ENCODE measurements at regions not wholly inside any gene's neighbourhood (a gene's known extent, or its start where the extent isn't known, plus 50 kb on each side); places are given as distances from the start of the nearest gene placed in this dataset.

DNA sequence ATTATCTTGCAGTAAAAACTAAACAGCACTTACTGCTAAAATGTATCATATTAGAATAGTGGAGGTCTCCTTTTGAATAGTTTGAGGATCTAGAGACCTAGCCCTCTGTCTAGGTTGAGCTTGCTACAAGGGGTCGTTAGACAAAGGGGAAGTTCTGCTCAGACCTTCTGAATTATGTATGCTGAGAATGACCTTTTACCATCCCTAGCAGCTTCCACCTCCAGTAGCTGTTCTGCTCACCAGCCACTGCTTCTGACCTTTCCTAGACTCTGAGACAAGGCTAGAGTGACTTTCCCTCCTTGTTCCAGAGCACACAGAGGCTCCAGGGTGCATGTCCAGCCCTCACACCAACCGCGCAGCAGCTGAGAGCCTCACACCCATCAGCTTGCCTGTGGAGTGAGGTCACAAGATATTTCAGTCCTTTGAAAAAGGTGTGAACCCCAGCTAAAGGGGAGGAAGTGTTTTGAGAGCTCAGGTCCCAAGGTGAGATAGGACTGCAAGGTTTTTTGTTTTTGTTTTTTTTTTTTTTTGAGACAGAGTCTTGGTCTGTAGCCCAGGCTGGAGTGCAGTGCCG lies 289.3 kb upstream of the TNP1 start:
- no peak for DNase-seq

- no peak for DNase-seq
Observed at GRCh38 chr2:217147818-217148217, 288.0 kb upstream of the TNP1 start.

GRCh38 chr2:217146956-217147355 lies 287.1 kb upstream of the TNP1 start:
- no peak for DNase-seq

GRCh38 chr2:217142649-217143266 lies 282.9 kb upstream of the TNP1 start:
- peak; percentile 47 for DNase-seq

DNA sequence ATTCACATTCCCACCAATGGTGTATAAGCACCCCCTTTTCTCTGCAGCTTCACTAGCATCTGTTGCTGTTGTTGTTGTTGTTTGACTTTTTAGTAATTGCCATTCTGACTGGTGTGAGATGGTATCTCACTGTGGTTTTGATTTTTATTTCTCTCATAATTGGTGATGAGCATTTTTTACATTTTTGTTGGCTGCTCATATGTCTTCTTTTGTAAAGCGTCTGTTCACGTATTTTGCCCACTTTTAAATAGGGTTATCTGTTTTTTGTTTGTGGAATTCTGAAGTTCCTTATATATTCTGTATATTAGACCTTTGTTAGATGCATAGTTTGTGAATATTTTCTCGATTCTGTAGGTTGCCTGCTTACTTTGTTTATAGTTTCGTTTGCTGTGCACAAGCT lies 278.4 kb upstream of the TNP1 start:
- no peak for DNase-seq

DNA sequence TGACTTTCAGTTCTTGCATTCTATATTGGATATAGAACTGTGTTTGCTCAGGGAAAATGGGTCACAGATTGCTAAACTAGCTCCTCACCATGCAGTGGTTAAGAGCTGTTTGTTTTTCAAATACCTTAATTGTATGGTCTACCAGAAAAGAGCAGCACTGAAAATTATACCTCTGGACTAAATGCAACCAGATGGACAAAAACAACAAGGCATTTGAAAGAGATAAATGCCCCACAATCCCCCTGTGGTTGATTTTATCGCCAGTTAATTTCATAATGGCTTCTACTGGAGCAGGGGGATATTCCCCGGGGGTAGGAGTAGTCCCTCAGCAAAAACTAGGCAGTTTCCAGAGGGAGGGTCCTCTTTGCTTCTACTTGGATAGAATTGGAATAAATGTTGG lies 267.9 kb upstream of the TNP1 start:
- DNase-seq = no peak

DNA sequence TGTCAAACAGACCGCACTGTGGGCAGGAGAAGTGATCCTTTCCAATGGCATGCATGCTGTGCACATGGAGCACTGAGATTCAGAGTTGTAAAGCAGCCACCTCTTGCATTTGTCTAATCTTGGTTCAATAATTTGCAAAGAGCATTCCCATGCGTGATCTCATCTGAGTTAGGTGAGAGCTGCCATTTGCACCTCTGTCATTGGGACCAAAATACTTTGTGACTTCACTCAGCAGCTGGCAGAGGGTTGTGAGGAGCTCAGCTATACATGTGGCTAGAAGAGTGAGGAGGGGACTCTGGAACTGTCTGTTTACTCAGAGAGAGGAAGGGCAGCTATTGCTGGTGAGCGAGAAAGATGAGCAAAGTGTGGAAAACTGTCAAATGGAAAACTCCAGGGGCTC lies 265.1 kb upstream of the TNP1 start:
- DNase-seq = no peak

DNA sequence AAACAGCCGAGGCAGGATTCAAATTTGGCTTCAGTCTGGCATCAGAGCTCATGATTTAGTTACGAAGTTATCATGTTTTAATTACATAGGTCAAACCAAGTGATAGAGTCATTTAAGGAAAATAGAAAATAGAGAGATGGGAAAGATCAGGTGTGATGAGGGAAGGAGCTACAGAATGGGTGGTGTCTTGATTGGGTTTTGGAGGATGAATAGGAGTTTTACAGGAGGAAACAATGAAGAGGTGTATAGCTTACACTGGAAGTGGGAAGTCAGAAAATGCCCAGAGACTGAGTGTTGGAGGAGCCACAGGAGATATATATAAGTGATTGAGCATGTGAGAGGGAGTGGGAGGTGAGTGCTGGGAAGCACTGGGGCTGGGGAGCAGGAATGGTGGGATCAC lies 264.2 kb upstream of the TNP1 start:
- DNase-seq = no peak

DNA sequence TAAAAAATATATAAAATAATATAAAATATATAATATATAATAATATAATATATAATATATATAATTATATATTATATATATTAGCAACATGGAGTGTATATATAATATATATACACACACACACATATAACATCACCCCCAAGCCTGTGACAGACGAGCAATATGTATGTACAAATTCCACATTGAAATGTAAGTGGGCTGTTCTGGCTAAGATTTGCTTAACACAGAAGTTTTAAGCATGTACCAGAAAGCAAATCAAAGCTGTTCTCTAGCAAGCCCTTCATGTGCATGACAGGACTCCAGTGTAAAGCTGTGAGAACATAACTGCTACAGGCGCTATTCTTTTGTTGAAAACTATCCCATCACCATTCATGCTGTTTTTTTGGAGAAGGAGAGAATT lies 261.7 kb upstream of the TNP1 start:
- DNase-seq = no peak

DNA sequence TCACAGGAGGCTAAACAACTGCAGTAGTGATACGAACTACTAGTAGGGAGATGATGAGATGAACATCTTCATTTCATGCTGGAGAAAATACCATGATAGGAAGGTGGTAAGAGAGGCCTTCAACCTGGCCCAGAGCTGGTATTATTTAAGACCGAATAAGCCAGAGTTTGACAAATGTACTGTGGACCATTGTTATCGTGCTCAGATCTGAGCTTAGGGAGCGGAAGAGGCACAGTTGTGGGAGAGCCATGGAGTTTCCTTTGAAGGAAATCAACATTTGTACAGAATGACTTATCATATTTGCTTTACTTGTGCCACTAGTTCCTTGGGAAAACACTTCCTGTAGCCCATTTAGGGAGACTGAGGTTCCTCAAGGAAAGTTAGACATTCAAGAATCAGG lies 260.6 kb upstream of the TNP1 start:
- DNase-seq = no peak

DNA sequence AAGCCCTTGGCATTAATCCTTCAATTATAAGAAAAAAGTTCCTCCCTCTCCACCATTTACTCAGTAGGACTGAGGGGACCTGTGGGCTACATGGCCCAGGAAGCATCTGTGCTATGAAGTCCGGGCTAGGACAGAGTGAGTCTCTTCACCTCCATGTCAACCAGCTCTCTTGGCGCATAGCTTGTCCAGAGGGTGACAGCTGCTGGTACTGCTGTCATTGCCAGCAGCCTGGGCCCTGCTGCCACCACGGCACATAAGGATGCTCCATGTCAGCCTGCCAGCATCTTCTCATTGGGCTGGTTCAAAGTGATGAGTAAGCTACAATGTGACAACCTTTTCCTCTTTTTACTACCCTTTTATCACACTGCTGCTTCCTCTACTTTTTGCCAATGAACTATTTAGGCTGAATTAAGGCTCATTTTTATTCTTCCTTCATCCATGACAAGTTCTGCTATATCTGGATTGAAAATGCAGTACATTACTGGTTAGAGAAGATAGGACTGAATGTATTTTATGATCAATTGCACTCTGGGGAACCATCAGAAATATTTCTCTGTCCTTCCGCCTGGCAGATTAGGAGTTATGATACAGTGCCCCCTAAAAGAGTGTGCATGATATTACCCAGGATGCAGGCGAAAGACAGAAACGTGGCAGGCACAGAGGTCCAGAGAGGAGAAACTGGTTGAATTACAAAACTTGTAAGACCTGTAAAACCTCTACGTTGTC lies 258.9 kb upstream of the TNP1 start:
- DNase-seq = no peak

- DNase-seq = no peak
Observed at GRCh38 chr2:217117523-217117922, 257.7 kb upstream of the TNP1 start.

GRCh38 chr2:217116610-217117009 lies 256.7 kb upstream of the TNP1 start:
- no peak for DNase-seq

GRCh38 chr2:217114117-217114516 lies 254.3 kb upstream of the TNP1 start:
- DNase-seq = no peak

DNA sequence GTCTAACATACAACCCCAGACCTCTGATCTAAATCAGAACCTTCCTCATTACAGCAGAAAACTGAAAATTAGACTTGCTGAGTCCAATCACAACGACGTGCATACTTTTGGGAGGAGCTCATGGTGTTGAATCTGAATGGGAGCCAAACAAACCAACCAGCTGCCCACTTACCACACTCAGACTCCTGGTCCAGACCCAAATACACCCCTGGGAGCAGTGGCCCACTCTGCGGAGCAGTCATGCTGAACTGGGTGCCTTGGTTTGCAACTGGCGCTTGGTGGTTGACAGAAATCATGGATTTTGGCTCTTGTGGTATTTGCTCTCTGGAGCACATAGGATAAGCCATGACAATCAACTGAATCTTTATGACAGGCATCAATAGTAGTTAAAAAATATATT lies 253.6 kb upstream of the TNP1 start:
- no peak for DNase-seq

- DNase-seq = no peak
Observed at GRCh38 chr2:217110550-217110949, 250.7 kb upstream of the TNP1 start.

DNA sequence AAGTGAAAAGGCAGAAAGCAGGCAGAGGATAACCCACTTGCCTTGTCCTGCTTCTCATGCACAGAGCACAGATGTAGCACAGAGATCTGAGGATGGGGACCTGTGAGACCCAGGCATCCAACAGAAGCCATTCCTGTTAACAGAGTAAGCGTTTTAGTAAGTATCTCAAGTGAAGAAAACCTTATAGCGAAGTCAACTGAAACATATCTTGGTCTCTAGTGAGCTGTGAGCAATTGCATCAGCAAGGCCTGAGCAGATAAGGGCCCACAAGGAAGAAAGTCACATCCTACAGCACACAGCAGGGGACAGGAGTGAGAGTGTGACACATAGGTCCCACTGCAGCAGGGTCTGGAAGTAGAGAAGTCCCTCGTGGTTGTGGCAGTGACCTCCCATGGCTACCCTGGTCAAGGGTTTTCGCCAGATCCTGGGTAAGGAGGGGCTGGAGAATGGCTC lies 248.7 kb upstream of the TNP1 start:
- DNase-seq = no peak

- no peak for DNase-seq
Observed at GRCh38 chr2:217108086-217108485, 248.2 kb upstream of the TNP1 start.

DNA sequence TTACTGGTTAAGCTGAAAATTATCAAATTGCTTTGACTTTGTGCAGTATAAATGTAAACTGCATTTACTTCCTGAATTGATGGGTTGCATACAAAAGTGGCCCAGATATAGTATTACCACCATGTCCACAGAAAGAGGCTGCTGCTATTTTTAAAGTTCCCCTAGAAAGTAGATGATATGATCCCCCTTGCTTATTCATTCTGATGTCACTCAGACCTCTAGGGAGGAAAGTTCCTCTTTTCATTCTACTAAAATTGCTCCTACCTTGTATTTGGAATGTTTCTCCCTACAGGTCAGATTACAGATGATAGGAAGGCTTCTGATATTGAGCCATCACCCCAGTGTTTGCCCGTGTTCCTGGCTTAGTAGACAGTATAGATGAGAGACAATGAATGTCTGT lies 247.6 kb upstream of the TNP1 start:
- DNase-seq = no peak

DNA sequence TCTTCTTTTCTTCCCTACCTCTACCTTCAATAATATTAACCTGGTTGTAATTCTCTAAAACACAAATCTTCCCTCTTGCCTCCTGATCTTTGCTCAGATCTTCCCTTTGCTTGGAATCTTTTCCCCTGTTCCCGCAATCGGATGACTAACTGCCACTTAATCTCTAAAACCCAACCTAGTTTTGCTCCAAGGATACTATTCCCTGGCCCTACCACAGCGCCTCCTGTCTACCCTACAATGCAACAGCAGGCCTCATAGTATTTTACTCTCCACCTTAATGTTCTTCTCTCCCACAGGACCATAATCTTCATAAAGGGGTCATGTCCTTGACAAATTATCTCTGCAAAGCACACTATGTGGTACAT lies 246.8 kb upstream of the TNP1 start:
- DNase-seq = no peak

- DNase-seq = peak; percentile 11
Observed at GRCh38 chr2:217105733-217106649, 246.1 kb upstream of the TNP1 start.

DNA sequence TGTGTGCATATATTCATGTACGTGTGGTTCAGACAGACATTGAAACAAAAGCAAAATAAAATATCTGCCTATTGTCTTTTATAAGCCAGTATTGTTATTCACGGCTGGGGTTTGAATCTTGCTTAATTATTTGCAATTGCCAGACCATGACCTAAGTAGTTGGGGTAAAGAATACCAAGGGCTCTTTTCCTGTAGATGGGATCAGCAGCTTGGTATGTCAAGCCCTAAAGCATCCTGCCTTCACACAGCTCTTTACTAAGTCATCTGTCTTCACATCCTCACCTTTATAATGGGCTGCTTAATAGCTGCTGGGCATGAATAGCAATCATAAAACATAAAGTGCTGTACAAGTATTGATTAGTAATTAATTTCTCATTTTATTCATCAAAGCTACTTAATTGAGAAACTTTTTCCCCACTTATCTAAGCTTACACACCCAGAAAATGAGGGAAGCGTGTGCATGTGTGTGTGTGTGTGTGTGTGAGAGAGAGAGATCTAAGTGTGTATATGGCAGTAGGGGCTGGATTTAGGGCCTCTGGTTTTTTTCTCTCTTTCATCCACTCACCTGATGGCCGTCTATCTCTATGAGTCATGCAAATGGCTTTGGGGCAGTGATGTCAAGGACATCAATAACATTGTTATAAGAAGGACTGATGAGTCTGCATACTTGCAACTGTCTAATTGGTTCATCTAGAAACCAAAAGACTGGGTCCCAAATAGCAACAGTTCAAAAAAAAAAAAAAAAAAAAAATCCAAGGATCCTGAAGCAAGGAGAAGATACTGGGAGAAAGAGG lies 244.1 kb upstream of the TNP1 start:
- no peak for DNase-seq

GRCh38 chr2:217102956-217103355 lies 243.1 kb upstream of the TNP1 start:
- DNase-seq = no peak

Data from stimulated activated CD4-positive, alpha-beta T cell treated with anti-CD3 and anti-CD28 coated beads, Interleukin-15, amount 100 ng/mL, for 24 hours (primary cell).